K562 (cell line): ENCODE measurements at regions not wholly inside any gene's neighbourhood (a gene's known extent, or its start where the extent isn't known, plus 50 kb on each side); places are given as distances from the start of the nearest gene placed in this dataset.

Experiments
- ATAC-seq: fragments of 200-7000 bp; cut with Tn5 transposase; 3 replicates; pipeline ENCODE4 v1.9.1; 2020; ENCODE audit warnings: moderate library complexity
- BruUV-seq: library from RNA; stranded (reverse); fragments of 400-500 nt; replicated peaks from 2 replicates; lab custom pipeline; 2021; lab: Mats Ljungman, UMichigan
- CTCF ChIA-PET: fragments of 300-600 bp; formaldehyde crosslinking; extraction: SDS; loops from one replicate; lab custom pipeline; 2021; ENCODE audit warnings: low intra/inter-chr PET ratio; lab: Yijun Ruan, JAX
- POLR2A ChIA-PET: fragments of 300-600, 350-650 bp; sonication (Branson Sonifier 250); formaldehyde crosslinking; extraction: SDS; loops from one replicate; lab custom pipeline; 2021; ENCODE audit warnings: antibody characterized with exemption, inconsistent platforms; lab: Yijun Ruan, JAX
- DNase-seq, 4 experiments: peaks; one replicate each; pipeline versions ENCODE4 v3.0.0 to v3.0.0-alpha.2; 2011 to 2018; ENCODE audit warnings: low spot score in 3 of 4, mixed read lengths in 3 of 4; ENCODE audit errors: extremely low read depth in 1 of 4
- FAIRE-seq: peaks from 2 replicates; lab custom pipeline; 2011; peaks lifted over from hg19 to GRCh38; lab: Jason Lieb, UNC
- H2AFZ ChIP-seq: 2 replicates; pipeline ENCODE4 v1.6.0; 2011; ENCODE audit warnings: low read depth, low read length, control low read depth, inconsistent platforms
- H3K27ac ChIP-seq: fragments of 200-600 bp; 3 replicates; pipeline ENCODE4 v1.8.0; 2011; ENCODE audit warnings: low read depth, mild to moderate bottlenecking, control low read depth, inconsistent platforms, low read length, moderate library complexity, mixed read lengths; ENCODE audit errors: extremely low read depth
- H3K27me3 ChIP-seq, 2 experiments: fragments of 300-600 bp in 1 of 2; 2 replicates in 1 of 2; 3 replicates in 1 of 2; pipeline versions ENCODE4 v1.6.0 to v1.8.0; 2011; ENCODE audit warnings: inconsistent platforms in 2 of 2, low read length in 2 of 2, mild to moderate bottlenecking in 1 of 2, mixed read lengths in 1 of 2, moderate library complexity in 1 of 2; ENCODE audit not compliant: control insufficient read depth in 2 of 2, insufficient read depth in 2 of 2
- H3K36me3 ChIP-seq: fragments of 300-600 bp; 3 replicates; pipeline ENCODE4 v1.8.0; 2011; ENCODE audit warnings: mild to moderate bottlenecking, low read length, inconsistent platforms; ENCODE audit not compliant: control insufficient read depth, insufficient read depth
- H3K4me1 ChIP-seq, 2 experiments: fragments of 200-600 bp in 1 of 2; replicated peaks in 1 of 2; 2 replicates in 1 of 2; 3 replicates in 1 of 2; pipeline versions ENCODE4 v1.5.1 to v1.8.0; 2011; ENCODE audit warnings: inconsistent platforms in 2 of 2, low read length in 2 of 2, mild to moderate bottlenecking in 1 of 2, mixed read lengths in 1 of 2, moderate library complexity in 1 of 2; ENCODE audit not compliant: control insufficient read depth in 2 of 2, insufficient read depth in 2 of 2
- H3K4me2 ChIP-seq: 2 replicates; pipeline ENCODE4 v1.6.1; 2011; ENCODE audit warnings: low read length, control low read depth, inconsistent platforms, mixed read lengths; ENCODE audit not compliant: insufficient read depth
- H3K4me3 ChIP-seq: fragments of 200-600 bp; sonication (generic), shearing (Covaris generic); 2 replicates; pipeline ENCODE4 v1.5.1; 2016; ENCODE audit warnings: control low read depth, inconsistent platforms
- H3K79me2 ChIP-seq: fragments of 200-600 bp; 3 replicates; pipeline ENCODE4 v1.8.0; 2011; ENCODE audit warnings: low read length, inconsistent platforms; ENCODE audit not compliant: control insufficient read depth, insufficient read depth
- H3K9ac ChIP-seq, 2 experiments: 2 replicates each; pipeline versions ENCODE4 v1.6.0 to v1.6.1; 2011; ENCODE audit warnings: low read depth in 2 of 2, low read length in 2 of 2, control low read depth in 1 of 2, inconsistent platforms in 1 of 2, mild to moderate bottlenecking in 1 of 2, mixed read lengths in 1 of 2; ENCODE audit not compliant: insufficient read depth in 1 of 2
- H3K9me1 ChIP-seq: one replicate; pipeline ENCODE4 v1.6.0; 2011; ENCODE audit warnings: inconsistent platforms, mild to moderate bottlenecking, low read length, moderate library complexity; ENCODE audit not compliant: control insufficient read depth, insufficient read depth
- H3K9me3 ChIP-seq: replicated peaks from 2 replicates; pipeline ENCODE4 v1.5.1; 2011; ENCODE audit warnings: low read depth, low read length, inconsistent platforms; ENCODE audit not compliant: control insufficient read depth, insufficient read depth
- H4K20me1 ChIP-seq: replicated peaks from 2 replicates; pipeline ENCODE4 v1.6.1; 2011; ENCODE audit warnings: low read length, inconsistent platforms, mixed read lengths; ENCODE audit not compliant: control insufficient read depth, insufficient read depth
- CXXC5 ChIP-seq: fragments of 250-450 bp; sonication (Bioruptor Pico); IDR thresholded peaks from 2 replicates; pipeline ENCODE4 v1.8.0; 2022; ENCODE audit warnings: inconsistent platforms, mild to moderate bottlenecking, moderate library complexity
- ETS1 ChIP-seq: conservative IDR thresholded peaks from 2 replicates; pipeline ENCODE4 v1.6.1; 2011; ENCODE audit warnings: low read depth, mild to moderate bottlenecking, low read length; ENCODE audit not compliant: control insufficient read depth
- HDAC8 ChIP-seq: fragments of 450-650 bp; IDR thresholded peaks from 2 replicates; pipeline ENCODE4 v1.6.1; 2016; ENCODE audit warnings: mild to moderate bottlenecking, missing genetic modification characterization, moderate library complexity, missing compliant biosample characterization
- IRF2 ChIP-seq: sonication (generic); formaldehyde crosslinking; IDR thresholded peaks from 2 replicates; pipeline ENCODE4 v1.8.1; 2022; ENCODE audit warnings: mild to moderate bottlenecking, missing genetic modification reagents
- NELFE ChIP-seq: IDR thresholded peaks from 2 replicates; pipeline ENCODE4 v1.6.1; 2011; ENCODE audit warnings: mild to moderate bottlenecking; ENCODE audit not compliant: insufficient read depth, insufficient read length
- NR1H2 ChIP-seq: sonication (generic); formaldehyde crosslinking; IDR thresholded peaks from 2 replicates; pipeline ENCODE4 v1.4.0; 2020; ENCODE audit warnings: mild to moderate bottlenecking, missing genetic modification reagents
- RERE ChIP-seq: sonication (generic); formaldehyde crosslinking; IDR thresholded peaks from 2 replicates; pipeline ENCODE4 v1.8.0; 2023; ENCODE audit warnings: missing genetic modification reagents, mild to moderate bottlenecking, borderline replicate concordance
- TAF9B ChIP-seq: fragments of 450-650 bp; IDR thresholded peaks from 2 replicates; pipeline ENCODE4 v1.6.1; 2018; ENCODE audit warnings: mild to moderate bottlenecking; ENCODE audit not compliant: partially characterized antibody
- USF1 ChIP-seq: sonication (generic); formaldehyde crosslinking; IDR thresholded peaks from 2 replicates; pipeline ENCODE4 v1.9.0; 2022; ENCODE audit warnings: mild to moderate bottlenecking, missing genetic modification reagents
- ZNF354B ChIP-seq: fragments of 250-450 bp; sonication (Bioruptor Pico); IDR thresholded peaks from 2 replicates; pipeline ENCODE4 v1.4.0; 2020
- WGBS: fragments of 100-300 bp; shearing (Covaris generic); methylation state at CpG from one replicate; pipeline ENCODE4 v1.1.6; 2016; ENCODE audit warnings: low coverage, mixed read lengths; ENCODE audit not compliant: insufficient coverage; ENCODE audit errors: missing lambda C conversion rate; 5-methylcytosine and 5-hydroxymethylcytosine counted together
- in situ Hi-C: fragments of 300-500 bp; cut with MboI; formaldehyde crosslinking; loops from 4 replicates; pipeline ENCODE4 v1.15.0; 2018; ENCODE audit warnings: inconsistent platforms, mixed read lengths
- intact Hi-C: fragments of 100-400 bp; cut with micrococcal nuclease; formaldehyde crosslinking; loops from 2 replicates; pipeline ENCODE4 v1.14.2; 2022

- H2AFZ ChIP-seq, result no peak overlapping the region
- no peaks in the 10 kb centered on the region for H4K20me1 ChIP-seq
- DNase-seq (no peak), FAIRE-seq (no peak), ATAC-seq (no peak)
- no peaks in the 10 kb centered on the region for H3K27me3 ChIP-seq
- in situ Hi-C loops (no loop called here), intact Hi-C loops (loop anchor here (10.0 kb wide), 1 partner anchor 377 kb away; no protein-coding TSS in a partner anchor)
- no peak overlapping the region for H3K9ac ChIP-seq
- no peaks in the 10 kb centered on the region for H3K4me1 ChIP-seq
- H3K27ac ChIP-seq, result no peak overlapping the region
- H3K9me1 ChIP-seq, result no peaks in the 10 kb centered on the region
- no peaks in the 10 kb centered on the region for H3K36me3 ChIP-seq
- no peak overlapping the region for H3K4me2 ChIP-seq
- no peak overlapping the region for H3K4me3 ChIP-seq
- CTCF ChIA-PET, result no interaction called here
- POLR2A ChIA-PET, result no interaction called here
- H3K79me2 ChIP-seq, result no peaks in the 10 kb centered on the region
- no TSS peak for BruUV-seq
- 0% methylated on average over 2 of the region's 2 CpGs for WGBS
- no peaks in the 10 kb centered on the region for H3K9me3 ChIP-seq
- TF ChIP-seq ETS1, result no peak
- TF ChIP-seq NELFE, result no peak
- TF ChIP-seq ZNF354B (CRISPR knock-in tag), result no peak
- TF ChIP-seq NR1H2 (CRISPR knock-in tag), result no peak
- no peak for TF ChIP-seq CXXC5 (CRISPR knock-in tag)
- no peak for TF ChIP-seq TAF9B
- no peak for TF ChIP-seq RERE (CRISPR knock-in tag)
- no peak for TF ChIP-seq USF1
- no peak for TF ChIP-seq IRF2 (CRISPR knock-in tag)
- TF ChIP-seq HDAC8 (tag), result no peak
Observed at GRCh38 chr7:54877683-54878082, 118.7 kb upstream of the SEC61G start.
